Sigmoid colon (tissue), 4 donors: ENCODE measurements at regions not wholly inside any gene's neighbourhood (a gene's known extent, or its start where the extent isn't known, plus 50 kb on each side); places are given as distances from the start of the nearest gene placed in this dataset.

Source experiments
- CTCF ChIP-seq, 4 experiments: fragments of 450-650 bp in 3 of 4; fragments of 200-600 bp in 1 of 4; IDR thresholded peaks; one replicate each; pipeline ENCODE4 v1.5.1; 2016 to 2019; ENCODE audit warnings: antibody characterized with exemption in 4 of 4, mild to moderate bottlenecking in 3 of 4, moderate library complexity in 2 of 4
- EP300 ChIP-seq, 4 donors: sonication (generic); formaldehyde crosslinking; IDR thresholded peaks; one replicate each; pipeline ENCODE4 v1.6.1; 2017; ENCODE audit warnings: antibody characterized with exemption in 4 of 4
- POLR2A ChIP-seq, 2 donors: fragments of 450-650 bp; IDR thresholded peaks; one replicate each; pipeline ENCODE4 v1.6.1; 2016; ENCODE audit warnings: antibody characterized with exemption in 2 of 2, mild to moderate bottlenecking in 2 of 2, moderate library complexity in 2 of 2
- POLR2AphosphoS5 ChIP-seq, 4 donors: sonication (generic); formaldehyde crosslinking; IDR thresholded peaks; one replicate each; pipeline ENCODE4 v1.6.1; 2017; ENCODE audit warnings: antibody characterized with exemption in 4 of 4

GRCh38 chr6:863831-864230 lies 170.9 kb upstream of the EXOC2 start:
- TF ChIP-seq CTCF (IDR thresholded peaks at IDR 0.05) (no peak), POLR2A (IDR thresholded peaks at IDR 0.05) (no peak), EP300 (IDR thresholded peaks at IDR 0.05) (no peak), POLR2AphosphoS5 (IDR thresholded peaks at IDR 0.05) (no peak)
